SK-N-SH treated with all-trans-retinoic acid at 6 μM for 48 hours (cell line): ENCODE measurements at regions not wholly inside any gene's neighbourhood (a gene's known extent, or its start where the extent isn't known, plus 50 kb on each side); places are given as distances from the start of the nearest gene placed in this dataset.

ENCODE experiments used
- ATAC-seq: fragments of 200-7000 bp; cut with Tn5 transposase; 3 replicates; pipeline ENCODE4 v1.9.1; 2020; ENCODE audit warnings: mild to moderate bottlenecking, moderate library complexity
- ARNTL ChIP-seq: fragments of 450-650 bp; formaldehyde crosslinking; IDR thresholded peaks from 2 replicates; pipeline ENCODE4 v1.5.0; 2020; ENCODE audit warnings: low read depth, mild to moderate bottlenecking, moderate library complexity, borderline replicate concordance
- BACH2 ChIP-seq: fragments of 250-450 bp; sonication (Bioruptor Pico); IDR thresholded peaks from 2 replicates; pipeline ENCODE4 v1.9.0; 2021; ENCODE audit warnings: mild to moderate bottlenecking, borderline replicate concordance
- CREB5 ChIP-seq: fragments of 250-450 bp; sonication (Bioruptor Pico); IDR thresholded peaks from 2 replicates; pipeline ENCODE4 v1.5.1; 2020; ENCODE audit warnings: low read depth, mild to moderate bottlenecking, moderate library complexity
- CSDC2 ChIP-seq: fragments of 250-450 bp; sonication (Bioruptor Pico); IDR thresholded peaks from 2 replicates; pipeline ENCODE4 v1.5.0; 2020; ENCODE audit warnings: mild to moderate bottlenecking, moderate library complexity
- CSRNP3 ChIP-seq: fragments of 250-450 bp; sonication (Bioruptor Pico); IDR thresholded peaks from 2 replicates; pipeline ENCODE4 v1.5.1; 2021; ENCODE audit warnings: mild to moderate bottlenecking, moderate library complexity
- ESRRG ChIP-seq: fragments of 250-450 bp; sonication (Bioruptor Pico); IDR thresholded peaks from 2 replicates; pipeline ENCODE4 v1.6.1; 2021; ENCODE audit warnings: mild to moderate bottlenecking
- GLIS3 ChIP-seq: fragments of 250-450 bp; sonication (Bioruptor Pico); IDR thresholded peaks from 2 replicates; pipeline ENCODE4 v1.5.0; 2020; ENCODE audit warnings: mild to moderate bottlenecking, moderate library complexity
- ISL1 ChIP-seq: fragments of 250-450 bp; sonication (Bioruptor Pico); IDR thresholded peaks from 2 replicates; pipeline ENCODE4 v2.1.2; 2022; ENCODE audit warnings: mild to moderate bottlenecking, moderate library complexity
- OSR1 ChIP-seq: fragments of 250-450 bp; sonication (Bioruptor Pico); IDR thresholded peaks from 2 replicates; pipeline ENCODE4 v1.8.0; 2022; ENCODE audit warnings: moderate library complexity, mild to moderate bottlenecking, inconsistent platforms
- POU6F1 ChIP-seq: fragments of 250-450 bp; sonication (Bioruptor Pico); IDR thresholded peaks from 2 replicates; pipeline ENCODE4 v1.8.0; 2021; ENCODE audit warnings: low read depth, mild to moderate bottlenecking, moderate library complexity, borderline replicate concordance
- PPARA ChIP-seq: fragments of 250-450 bp; sonication (Bioruptor Pico); IDR thresholded peaks from 2 replicates; pipeline ENCODE4 v1.5.0; 2020; ENCODE audit warnings: mild to moderate bottlenecking, borderline replicate concordance
- RARB ChIP-seq: fragments of 250-450 bp; sonication (Bioruptor Pico); IDR thresholded peaks from 2 replicates; pipeline ENCODE4 v1.8.0; 2021; ENCODE audit warnings: mild to moderate bottlenecking, moderate library complexity
- SNAI2 ChIP-seq: fragments of 250-450 bp; sonication (Bioruptor Pico); IDR thresholded peaks from 2 replicates; pipeline ENCODE4 v1.5.0; 2020; ENCODE audit warnings: mild to moderate bottlenecking, moderate library complexity
- TCF4 ChIP-seq: fragments of 250-450 bp; sonication (Bioruptor Pico); IDR thresholded peaks from 2 replicates; pipeline ENCODE4 v1.8.0; 2021; ENCODE audit warnings: mild to moderate bottlenecking, moderate library complexity, borderline replicate concordance
- TOX ChIP-seq: fragments of 250-450 bp; sonication (Bioruptor Pico); IDR thresholded peaks from 2 replicates; pipeline ENCODE4 v1.8.0; 2021; ENCODE audit warnings: mild to moderate bottlenecking, moderate library complexity, borderline replicate concordance
- ZC3H10 ChIP-seq: fragments of 250-450 bp; sonication (Bioruptor Pico); IDR thresholded peaks from 2 replicates; pipeline ENCODE4 v1.5.1; 2021; ENCODE audit warnings: mild to moderate bottlenecking, moderate library complexity
- ZFP3 ChIP-seq: fragments of 250-450 bp; sonication (Bioruptor Pico); IDR thresholded peaks from 2 replicates; pipeline ENCODE4 v1.5.0; 2020; ENCODE audit warnings: mild to moderate bottlenecking, moderate library complexity
- ZFP30 ChIP-seq: fragments of 450-650 bp; formaldehyde crosslinking; IDR thresholded peaks from 2 replicates; pipeline ENCODE4 v1.5.0; 2022; ENCODE audit warnings: mild to moderate bottlenecking, moderate library complexity
- ZNF565 ChIP-seq: fragments of 450-650 bp; formaldehyde crosslinking; conservative IDR thresholded peaks from 2 replicates; pipeline ENCODE4 v1.5.0; 2020; ENCODE audit warnings: low read depth, mild to moderate bottlenecking, moderate library complexity
- ZNF70 ChIP-seq: fragments of 450-650 bp; formaldehyde crosslinking; IDR thresholded peaks from 2 replicates; pipeline ENCODE4 v1.5.0; 2020; ENCODE audit warnings: mild to moderate bottlenecking, moderate library complexity
- ZNF8 ChIP-seq: fragments of 450-650 bp; formaldehyde crosslinking; IDR thresholded peaks from 2 replicates; pipeline ENCODE4 v1.5.0; 2020; ENCODE audit warnings: mild to moderate bottlenecking, moderate library complexity
- TF ChIP-seq, protein P1 (sequence below): fragments of 250-450 bp; sonication (Bioruptor Pico); IDR thresholded peaks from 2 replicates; pipeline ENCODE4 v1.8.0; 2020; ENCODE audit warnings: mild to moderate bottlenecking, moderate library complexity, borderline replicate concordance
- TF ChIP-seq, protein P2 (sequence below): fragments of 250-450 bp; sonication (Bioruptor Pico); IDR thresholded peaks from 2 replicates; pipeline ENCODE4 v1.5.0; 2020; ENCODE audit warnings: mild to moderate bottlenecking, moderate library complexity

- TF ChIP-seq ISL1 (CRISPR knock-in tag) (peak; percentile 41; the same call in 1 of the 2 replicates), ZC3H10 (CRISPR knock-in tag) (no peak), SNAI2 (CRISPR knock-in tag) (no peak)
- peak; percentile 76 for ATAC-seq
These were observed 64.2 kb downstream of the SCG2 start for GRCh38 chr2:223537651-223538601.

DNA sequence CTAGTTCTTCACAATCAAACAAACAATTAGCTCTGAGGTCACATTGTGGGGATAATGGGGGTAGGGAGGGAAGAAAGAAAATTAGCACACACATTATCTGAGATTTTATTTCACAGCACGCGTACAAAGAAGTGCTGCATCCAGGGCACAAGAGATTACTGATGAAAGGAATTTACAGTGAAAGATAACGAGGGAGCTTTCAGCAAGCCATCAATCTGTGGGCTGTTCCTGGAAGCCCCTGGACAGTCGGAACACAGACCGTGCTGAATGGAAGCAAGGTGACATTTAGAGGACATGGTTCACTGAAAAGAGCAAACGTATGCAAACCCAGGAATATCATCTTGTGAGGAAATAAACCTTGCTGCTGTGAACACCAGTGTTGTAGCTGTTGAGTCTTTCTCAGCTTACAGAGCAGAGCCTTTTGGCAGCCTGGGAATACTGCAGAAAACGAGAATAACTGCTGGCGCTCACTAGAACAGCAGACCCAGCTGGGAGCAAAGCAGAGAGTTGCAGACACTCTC lies 63.2 kb downstream of the SCG2 start:
- ATAC-seq, result peak; percentile 50
- TF ChIP-seq CSRNP3 (CRISPR knock-in tag) (no peak), ZFP3 (no peak), ZC3H10 (CRISPR knock-in tag) (no peak), ISL1 (CRISPR knock-in tag) (peak; percentile 55; the same call in 1 of the 2 replicates), SNAI2 (CRISPR knock-in tag) (no peak), ZNF565 (no peak), ARNTL (CRISPR knock-in tag) (no peak), ZNF70 (no peak), ESRRG (0 out of 2 replicates have a peak, but pooled peaks have one; percentile 31), TOX (CRISPR knock-in tag) (no peak), RARB (CRISPR knock-in tag) (no peak), ZNF8 (CRISPR knock-in tag) (no peak), TCF4 (CRISPR knock-in tag) (peak; percentile 72), GLIS3 (CRISPR knock-in tag) (no peak), OSR1 (CRISPR knock-in tag) (no peak), CSDC2 (CRISPR knock-in tag) (no peak), POU6F1 (no peak), BACH2 (CRISPR knock-in tag) (peak; percentile 19; the same call in 1 of the 2 replicates), ZFP30 (CRISPR knock-in tag) (no peak), CREB5 (CRISPR knock-in tag) (no peak), PPARA (CRISPR knock-in tag) (no peak)
- TF ChIP-seq, protein P1, sequence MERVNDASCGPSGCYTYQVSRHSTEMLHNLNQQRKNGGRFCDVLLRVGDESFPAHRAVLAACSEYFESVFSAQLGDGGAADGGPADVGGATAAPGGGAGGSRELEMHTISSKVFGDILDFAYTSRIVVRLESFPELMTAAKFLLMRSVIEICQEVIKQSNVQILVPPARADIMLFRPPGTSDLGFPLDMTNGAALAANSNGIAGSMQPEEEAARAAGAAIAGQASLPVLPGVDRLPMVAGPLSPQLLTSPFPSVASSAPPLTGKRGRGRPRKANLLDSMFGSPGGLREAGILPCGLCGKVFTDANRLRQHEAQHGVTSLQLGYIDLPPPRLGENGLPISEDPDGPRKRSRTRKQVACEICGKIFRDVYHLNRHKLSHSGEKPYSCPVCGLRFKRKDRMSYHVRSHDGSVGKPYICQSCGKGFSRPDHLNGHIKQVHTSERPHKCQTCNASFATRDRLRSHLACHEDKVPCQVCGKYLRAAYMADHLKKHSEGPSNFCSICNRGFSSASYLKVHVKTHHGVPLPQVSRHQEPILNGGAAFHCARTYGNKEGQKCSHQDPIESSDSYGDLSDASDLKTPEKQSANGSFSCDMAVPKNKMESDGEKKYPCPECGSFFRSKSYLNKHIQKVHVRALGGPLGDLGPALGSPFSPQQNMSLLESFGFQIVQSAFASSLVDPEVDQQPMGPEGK (CRISPR knock-in tag), result no peak
- TF ChIP-seq, protein P2, sequence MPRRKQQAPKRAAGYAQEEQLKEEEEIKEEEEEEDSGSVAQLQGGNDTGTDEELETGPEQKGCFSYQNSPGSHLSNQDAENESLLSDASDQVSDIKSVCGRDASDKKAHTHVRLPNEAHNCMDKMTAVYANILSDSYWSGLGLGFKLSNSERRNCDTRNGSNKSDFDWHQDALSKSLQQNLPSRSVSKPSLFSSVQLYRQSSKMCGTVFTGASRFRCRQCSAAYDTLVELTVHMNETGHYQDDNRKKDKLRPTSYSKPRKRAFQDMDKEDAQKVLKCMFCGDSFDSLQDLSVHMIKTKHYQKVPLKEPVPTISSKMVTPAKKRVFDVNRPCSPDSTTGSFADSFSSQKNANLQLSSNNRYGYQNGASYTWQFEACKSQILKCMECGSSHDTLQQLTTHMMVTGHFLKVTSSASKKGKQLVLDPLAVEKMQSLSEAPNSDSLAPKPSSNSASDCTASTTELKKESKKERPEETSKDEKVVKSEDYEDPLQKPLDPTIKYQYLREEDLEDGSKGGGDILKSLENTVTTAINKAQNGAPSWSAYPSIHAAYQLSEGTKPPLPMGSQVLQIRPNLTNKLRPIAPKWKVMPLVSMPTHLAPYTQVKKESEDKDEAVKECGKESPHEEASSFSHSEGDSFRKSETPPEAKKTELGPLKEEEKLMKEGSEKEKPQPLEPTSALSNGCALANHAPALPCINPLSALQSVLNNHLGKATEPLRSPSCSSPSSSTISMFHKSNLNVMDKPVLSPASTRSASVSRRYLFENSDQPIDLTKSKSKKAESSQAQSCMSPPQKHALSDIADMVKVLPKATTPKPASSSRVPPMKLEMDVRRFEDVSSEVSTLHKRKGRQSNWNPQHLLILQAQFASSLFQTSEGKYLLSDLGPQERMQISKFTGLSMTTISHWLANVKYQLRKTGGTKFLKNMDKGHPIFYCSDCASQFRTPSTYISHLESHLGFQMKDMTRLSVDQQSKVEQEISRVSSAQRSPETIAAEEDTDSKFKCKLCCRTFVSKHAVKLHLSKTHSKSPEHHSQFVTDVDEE (CRISPR knock-in tag), result peak; percentile 68; the same call in 1 of the 2 replicates
